HG03439 (cell line): ENCODE measurements at regions not wholly inside any gene's neighbourhood (a gene's known extent, or its start where the extent isn't known, plus 50 kb on each side); places are given as distances from the start of the nearest gene placed in this dataset.
A peak's percentile ranks its signal among the peaks of the same experiment; 100 is the strongest.

Experiments
- ATAC-seq: cut with Tn5 transposase; IDR thresholded peaks from one replicate; pipeline ENCODE4 v1.9.1; 2021; ENCODE audit warnings: mild to moderate bottlenecking, moderate library complexity; ENCODE audit not compliant: unreplicated experiment

DNA sequence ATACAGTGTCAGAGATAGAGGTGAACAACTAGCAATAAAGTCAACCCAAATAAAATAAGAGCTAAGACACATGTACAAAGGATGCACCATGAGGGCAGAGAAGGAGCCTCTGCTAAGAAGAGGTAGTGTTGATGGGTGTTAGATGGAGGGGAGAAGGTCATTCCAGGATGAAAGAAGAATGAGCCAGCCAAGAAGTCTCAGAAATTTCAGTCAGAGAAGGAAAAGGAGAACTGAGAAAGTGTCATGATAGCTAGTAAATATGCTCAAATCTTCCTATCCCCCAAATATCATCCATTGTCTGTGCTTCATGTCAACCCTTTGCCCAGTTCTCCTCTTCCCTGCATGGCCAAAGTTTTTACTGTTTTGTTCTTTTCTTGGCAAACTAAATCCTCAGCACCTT lies 225.2 kb upstream of the BTG1 start:
- ATAC-seq, result no peak

DNA sequence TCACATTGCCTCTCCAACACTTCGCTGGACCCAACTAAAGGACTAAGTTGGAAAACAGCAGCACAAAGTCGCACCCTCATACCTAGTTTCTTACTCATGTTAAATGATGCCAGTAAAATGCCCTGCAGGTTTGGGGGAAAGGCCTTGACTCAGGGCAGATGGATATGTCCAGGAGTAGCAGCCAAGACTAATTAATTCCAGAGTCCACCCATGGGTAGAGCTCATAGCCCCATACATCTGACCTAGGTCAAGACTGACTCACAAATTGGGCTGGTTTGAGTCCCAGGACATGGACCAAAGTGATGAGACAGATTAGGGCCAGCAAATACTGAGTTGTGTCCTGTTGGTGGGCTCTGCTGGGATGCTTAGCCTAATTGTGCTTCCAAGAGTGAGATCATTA lies 224.0 kb upstream of the BTG1 start:
- no peak for ATAC-seq

DNA sequence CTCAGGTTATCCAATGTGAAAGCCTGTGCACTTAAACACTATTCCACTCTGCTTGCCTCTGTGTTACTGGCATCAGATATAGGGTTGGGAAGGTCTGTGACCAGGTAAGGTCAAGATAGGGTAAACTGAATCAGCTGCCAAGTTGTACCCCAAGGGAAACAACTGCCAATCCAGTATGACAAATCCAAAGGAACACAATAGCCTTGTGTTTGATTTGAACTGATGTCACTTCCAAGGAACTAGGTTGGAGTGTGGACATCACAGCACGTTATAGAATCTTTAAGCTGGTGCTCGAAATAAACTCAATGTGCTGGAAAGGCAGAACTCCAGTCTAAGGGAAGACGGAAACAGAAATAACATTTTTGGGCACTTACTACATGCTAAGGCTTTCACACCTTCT lies 223.4 kb upstream of the BTG1 start:
- ATAC-seq, result no peak

DNA sequence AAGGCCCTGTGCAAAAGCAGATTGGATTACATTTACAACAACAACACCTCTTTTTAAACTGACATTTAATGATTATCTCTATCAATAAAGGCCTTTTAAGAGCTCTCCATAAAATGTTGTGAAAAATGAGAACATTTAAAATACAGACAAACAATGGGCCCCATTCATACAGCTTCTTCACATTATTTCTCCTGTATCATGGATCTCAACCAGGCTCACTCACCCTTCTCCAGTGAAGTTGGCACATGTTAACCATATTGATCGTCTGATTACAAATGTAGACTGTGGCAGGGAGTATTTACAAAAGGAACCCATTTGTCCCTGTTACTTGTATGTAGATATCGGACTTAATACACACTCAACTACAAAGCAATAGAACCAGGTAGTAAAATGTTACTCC lies 220.2 kb upstream of the BTG1 start:
- no peak for ATAC-seq

DNA sequence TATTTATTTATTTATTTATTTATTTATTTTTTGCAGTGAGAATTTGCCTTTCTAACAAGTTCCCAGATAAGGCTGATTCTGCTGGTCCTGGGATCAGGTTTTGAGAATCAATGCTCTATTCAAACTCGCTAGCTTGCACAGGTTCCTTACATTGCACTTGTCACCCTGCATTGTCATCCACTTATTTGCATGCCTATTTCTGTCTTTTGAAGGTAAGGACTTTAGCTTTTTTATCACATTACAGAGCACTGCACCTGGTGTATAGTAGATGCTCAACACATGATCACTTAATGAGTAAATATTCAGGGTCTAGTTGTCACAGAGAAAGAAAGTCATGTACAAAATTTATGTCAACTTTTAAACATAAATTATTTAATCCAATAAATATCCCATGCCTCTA lies 219.7 kb upstream of the BTG1 start:
- ATAC-seq, result no peak

DNA sequence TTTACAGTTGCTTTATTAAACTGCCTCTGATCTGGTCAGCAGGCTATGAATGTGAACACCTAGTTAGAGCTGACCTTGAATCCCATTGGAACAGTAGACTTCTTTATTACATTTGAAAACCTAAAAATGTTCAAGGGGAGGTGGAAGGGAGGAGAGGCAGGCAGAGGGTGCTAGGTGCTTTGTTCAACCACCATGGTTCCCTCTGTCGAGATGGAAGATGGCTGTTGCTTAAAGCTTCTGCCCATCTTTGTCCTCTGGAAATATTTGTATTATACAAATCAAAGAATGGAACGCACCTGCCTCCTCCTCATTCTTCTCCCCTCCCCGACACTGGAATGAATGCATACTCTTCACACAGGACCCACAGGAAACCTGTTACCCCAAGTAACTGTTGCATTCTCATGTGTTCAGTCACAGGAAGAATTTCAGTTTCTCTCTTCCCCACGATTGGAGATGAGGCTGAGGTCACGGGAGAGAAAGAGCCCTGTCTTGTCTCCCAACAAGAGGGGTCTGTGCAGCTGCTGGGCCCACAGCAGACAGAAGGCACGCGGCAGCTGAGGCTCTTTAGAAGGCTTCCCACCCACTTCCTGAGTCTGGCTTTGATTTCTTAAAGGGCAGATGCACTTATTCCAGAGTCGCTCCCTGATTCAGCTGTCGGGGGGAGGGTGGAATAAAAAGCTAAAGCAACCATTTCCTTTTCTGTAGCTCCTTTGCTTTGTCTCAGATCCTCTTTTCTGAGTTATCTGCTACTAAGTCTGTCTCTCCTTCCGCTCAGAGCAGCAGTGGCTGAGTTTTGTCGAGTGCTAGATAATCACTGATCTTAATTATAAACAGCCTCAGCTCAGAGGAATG lies 217.9 kb upstream of the BTG1 start:
- ATAC-seq, result peak; percentile 69

DNA sequence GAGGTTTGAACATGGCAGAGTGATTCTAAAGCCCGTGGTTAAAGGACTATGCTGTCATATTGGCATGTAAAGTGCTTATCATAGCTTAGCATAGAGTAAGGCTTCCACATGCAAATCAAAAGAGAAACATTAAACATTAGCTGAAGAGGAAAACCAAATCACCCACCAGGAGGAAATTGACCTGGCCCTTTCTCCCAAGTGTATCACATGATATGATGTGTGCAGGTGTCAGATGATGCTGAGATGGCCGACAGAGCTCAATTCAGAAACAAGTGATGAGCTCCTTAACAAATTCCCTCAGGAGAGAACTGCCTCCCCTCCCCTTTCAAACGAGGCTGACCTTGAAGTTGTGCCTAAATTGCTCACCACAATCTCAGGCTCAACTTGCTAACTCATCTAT lies 217.1 kb upstream of the BTG1 start:
- ATAC-seq, result peak; percentile 37

DNA sequence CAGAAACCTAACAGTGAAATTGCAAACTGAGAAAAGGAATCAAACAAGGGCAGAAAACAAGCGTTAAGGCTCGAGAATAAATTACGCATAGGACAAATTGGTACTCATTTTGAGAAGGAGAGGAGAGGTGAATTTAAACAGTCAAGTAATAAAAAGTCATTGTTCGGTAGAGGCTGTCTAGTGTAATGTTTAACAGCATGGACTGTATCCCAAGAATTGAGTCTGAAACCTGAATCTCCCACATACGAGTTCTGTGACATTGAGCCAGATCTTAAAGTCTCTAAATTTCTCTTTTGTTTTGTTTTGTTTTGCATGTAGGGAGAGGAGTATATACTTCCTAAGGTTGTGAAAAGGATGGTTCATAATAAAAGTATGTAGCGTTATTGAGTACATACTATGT lies 216.5 kb upstream of the BTG1 start:
- ATAC-seq, result no peak

DNA sequence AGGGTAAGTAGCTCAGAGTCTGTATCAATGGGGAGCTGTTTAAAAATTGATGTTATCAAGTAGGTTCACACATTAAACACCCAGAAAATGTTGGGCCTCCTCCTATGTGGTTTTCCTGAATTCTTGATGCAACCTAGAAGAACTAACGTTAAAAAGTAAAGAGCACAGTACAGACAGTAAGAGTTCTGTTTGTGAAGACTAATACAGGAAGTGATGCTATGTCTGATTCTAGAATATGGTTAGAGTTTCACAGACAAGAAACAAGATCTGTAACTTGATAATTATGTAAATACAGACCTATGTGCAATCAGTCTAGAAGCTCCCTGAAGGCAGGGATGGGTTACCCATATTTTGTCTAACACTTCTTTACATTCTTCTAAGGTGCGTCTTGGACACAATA lies 214.9 kb upstream of the BTG1 start:
- ATAC-seq, result no peak

DNA sequence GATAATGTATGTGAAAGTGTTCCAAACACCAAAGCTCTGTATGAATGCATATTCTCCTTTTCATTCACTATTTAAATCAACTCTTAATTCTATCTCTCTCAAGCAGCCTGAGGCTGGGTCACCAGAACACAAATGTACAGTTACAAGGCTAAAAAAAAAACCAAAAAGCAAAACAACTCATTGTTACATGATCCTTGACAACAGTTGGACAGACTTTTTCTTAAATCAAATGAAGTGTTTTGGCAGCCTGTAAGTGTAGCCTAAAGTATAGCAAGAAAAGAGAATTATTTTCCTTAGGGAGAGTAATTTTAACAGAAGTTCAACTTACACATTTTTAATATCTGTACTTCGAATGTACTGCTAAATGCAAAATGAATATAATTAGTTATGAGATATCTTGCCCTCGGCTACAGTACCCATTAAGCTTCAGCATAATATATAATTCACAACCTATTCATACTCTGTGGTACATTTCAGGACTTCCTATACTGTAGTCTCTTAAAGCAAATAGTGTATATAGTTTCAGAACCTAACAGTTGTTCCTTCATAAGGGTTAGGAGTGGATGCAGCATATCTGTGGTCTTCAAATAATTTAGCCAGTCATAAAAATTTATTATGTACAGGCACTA lies 214.0 kb upstream of the BTG1 start:
- ATAC-seq, result no peak

DNA sequence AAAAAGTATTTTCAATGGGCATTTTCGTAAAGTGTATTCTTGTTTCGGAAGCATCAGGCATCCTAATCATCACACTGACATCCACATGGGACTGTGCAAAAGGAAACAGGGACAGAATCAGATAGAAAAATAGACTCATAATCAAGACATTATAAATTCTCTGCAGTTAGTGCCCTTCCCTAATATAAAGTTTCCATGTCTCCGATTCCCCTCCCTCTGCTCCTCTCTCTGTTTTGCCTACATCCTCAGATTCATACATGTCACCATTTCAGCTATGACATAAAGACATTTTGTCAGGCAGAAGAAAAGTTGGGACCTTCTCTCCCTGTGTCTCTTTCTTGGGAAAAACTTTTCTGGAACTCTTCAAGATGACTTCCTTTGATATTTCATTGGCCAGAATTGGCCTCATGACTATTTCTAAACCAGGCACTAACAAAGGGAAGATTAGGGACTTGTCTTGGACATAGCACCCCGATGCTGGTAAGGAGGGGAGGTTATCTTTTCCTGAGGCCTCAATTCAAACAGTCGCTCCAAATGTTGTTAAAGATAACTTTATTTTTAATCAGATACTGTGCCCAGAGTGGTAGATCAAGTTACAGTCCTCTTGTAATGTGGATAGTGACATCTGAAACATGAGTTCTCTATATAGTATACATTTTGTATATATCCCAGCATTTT lies 212.1 kb upstream of the BTG1 start:
- no peak for ATAC-seq

DNA sequence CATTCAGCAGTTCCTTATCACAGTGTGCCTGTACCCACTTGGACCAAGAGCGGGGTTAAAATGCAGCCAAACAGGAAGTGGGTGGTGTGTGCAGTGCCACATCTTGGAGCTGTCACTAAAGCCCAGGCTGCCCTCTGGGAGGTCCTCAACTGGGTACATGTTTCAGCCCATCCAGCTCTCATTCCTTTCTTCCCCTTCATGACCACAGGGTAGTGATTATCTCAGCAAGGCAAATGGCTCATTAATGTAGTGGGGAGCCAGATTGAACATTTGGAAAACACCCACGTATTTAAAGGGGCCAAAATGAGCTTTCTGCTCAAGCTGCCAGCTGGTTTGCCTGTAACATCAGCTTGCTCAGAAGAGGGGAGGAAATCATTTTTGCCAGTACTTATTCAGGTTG lies 210.8 kb upstream of the BTG1 start:
- ATAC-seq, result no peak

DNA sequence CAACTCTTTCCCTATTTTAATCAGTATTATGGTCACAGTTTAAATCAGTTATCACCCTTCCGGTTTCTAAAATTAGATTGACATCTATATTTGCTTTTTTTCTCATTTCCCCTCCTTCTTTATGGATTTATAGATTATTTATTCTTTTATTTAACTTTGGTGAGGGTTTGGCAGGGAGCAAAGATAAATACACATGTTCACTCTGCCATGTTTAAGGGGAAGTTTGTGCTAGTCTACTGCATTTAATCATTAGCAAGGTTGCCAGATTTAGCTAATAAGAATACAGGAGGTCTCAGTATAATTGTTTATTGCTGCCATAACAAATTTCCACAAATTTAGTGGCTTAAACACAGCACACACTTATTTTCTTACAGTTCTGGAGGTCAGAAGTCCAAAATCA lies 204.0 kb upstream of the BTG1 start:
- no peak for ATAC-seq

DNA sequence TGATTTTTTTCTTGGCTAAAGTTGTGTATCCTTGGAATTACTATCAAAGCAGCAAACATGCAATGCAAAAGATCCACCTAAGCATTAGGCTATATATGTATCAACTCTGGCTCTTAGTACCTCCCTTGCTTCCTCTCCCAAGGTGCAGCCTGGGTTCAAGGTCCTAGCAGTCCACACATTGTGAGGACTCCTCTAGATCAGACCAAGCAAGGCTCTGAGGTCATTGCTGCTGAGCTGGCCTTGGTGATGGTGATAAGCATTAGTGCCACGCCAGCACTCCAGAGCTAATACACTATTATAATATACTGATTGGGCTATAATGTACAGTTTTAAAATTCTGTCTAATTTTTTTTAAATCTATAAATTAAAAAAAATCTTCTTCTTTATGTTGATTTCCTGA lies 196.9 kb upstream of the BTG1 start:
- no peak for ATAC-seq

DNA sequence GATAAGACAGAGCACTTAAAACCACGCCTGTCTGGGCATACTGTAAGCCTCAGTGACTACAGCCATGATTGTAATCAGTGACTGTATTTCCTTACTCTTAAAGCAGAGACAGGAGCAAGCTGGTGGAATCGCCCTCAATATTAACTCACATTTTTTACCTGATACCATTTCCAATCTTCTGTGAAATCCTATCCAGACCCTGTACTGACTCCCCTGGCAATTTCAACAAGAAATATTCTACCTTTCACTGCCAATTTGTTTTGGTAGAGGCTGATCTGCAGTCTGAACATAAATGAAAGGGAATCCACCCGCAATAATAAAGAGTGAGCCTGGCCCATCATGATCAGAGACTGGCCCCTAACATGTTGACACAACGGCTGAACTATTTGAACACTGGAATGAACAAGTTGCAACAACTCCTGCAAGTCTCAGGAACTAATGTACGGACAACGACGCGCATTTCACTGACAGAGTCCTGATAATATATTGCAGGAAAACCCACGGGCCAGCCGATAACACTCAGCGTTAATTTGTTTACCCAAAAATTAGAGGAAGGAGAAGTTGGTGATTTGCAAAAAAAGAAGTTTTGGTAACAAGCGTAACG lies 195.5 kb upstream of the BTG1 start:
- peak; percentile 43 for ATAC-seq

DNA sequence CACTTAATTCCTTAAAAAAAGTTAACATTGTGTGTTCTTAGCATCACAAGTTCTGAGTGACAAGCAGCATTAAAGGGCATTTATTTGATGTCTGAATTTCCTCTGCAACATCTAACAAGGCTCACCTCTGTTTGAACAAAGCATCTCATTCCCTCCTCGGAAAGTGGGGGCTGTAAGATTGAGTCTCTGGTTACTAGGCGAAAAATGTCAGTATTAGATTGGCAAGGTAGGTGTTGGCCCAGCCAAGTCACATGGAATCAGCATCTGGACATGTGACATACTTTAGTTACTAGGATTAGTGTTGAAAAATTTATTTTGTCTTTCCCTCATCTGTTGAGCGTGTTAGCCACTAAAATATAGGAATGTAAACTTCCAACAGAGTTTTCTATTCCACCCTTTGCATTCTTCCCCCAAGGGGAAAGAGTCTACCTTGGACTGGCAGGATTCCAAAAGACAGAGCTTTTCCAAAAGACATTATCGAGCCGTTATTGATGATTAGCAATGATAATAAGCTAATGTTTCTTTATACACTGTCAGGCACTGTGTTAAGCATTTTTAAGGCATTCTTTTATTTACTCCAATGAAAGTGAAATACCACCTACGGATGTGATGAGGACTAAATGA lies 194.9 kb upstream of the BTG1 start:
- ATAC-seq, result no peak

DNA sequence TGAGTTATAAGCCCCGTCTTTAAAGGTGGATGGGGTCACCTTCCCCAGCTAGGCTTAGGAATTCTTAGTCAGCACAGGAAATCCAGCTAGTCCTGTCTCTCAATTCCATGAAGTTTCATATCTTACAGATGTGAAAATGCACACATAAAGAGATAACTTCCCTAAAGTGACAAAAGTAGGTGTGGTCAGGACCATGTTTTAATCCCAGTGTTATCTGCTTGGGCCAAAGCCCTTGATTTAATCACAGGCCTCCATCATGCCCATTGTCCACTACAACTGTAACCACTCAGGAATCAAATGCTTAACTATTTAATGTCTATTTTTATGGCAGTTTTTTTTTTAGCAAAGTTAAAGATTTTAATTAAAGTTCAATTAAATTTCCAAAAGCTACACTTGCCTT lies 194.4 kb upstream of the BTG1 start:
- ATAC-seq, result no peak

DNA sequence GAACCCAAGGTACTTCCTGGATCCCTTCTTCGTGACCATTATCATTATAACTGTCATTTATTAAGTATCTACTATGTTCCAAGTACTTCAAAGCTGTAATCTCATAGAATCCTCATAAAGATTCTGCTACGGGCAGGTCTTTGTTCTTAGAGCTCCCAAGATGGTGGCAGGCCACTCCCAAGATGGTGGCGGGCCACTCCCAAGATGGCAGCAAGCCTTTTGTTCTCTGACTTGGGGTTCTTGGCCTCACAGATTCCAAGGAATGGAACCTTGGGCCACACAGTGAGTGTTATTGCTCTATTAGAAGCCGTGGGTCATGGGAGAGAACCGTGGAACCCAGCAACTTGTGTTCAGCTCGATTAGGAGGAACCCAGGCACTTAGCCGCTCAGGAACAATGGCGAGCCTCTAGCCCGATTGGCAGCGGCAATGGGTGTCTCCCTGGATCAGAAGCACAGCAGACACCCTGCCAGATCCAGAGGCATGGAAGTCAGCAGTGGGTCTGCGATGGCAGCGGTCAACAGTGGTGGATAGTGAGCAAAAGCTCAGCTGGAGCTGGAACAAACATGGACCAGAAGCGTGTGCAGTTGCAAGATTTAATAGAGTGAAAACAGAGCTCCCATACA lies 193.7 kb upstream of the BTG1 start:
- no peak for ATAC-seq

DNA sequence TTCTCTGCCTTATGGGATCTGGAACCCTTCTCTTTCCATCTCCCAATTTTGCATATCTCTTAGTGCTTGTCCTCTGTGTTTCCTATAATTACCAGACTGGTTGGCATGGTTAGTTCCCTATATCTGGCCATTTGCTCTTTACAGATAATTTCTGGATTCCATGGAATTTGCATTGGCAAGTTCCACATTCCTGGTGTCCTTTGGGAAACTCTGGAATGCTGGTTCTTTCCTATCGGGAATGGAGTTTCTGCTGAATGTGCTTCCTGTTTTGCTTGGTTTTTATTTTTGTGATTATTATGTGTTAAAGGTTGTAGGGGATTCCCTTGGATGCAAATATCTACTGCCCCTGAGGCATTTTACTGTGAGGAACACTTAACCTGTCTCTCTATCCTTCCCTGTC lies 193.0 kb upstream of the BTG1 start:
- ATAC-seq, result no peak

DNA sequence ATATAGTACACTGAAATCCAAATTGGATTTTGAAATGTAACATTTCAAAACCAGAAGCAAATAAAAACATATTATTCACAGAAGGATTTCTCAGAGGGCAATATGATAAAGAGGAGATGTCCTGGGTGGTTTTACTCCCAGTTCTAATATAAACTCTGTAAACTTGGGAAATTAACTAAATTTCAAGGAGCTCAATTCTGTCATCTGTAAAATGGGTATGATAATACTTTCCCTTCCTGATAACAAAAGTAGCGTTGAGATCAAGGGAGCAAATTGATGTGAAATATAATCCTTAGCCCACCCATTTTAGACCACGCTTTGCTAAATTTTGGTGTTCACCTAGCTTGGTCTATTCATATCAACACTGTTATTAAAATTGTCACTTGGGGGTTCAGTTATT lies 192.5 kb upstream of the BTG1 start:
- no peak for ATAC-seq

DNA sequence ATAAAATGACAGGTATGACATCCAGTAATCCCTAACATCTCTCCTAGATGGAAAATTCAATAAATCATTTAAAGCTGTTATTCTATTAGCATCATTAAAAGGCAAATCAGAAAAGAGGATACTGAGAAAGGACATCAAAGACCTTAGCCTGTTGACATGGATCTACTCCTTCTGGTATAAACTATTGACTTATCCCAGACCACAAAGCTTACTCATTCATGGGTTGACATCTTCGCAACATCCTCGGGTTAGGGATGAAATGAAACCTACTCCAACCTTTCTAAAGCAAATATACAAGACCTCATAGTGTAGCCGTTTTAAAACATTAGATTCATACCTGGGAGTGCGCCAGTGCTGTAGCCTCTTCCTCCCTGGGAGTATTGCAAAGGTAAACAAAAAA lies 191.5 kb upstream of the BTG1 start:
- no peak for ATAC-seq
